ENCODE measurements at regions not wholly inside any gene's neighbourhood (a gene's known extent, or its start where the extent isn't known, plus 50 kb on each side); places are given as distances from the start of the nearest gene placed in this dataset.
"Not testable (repeated sequence)": the region's sequence is repeated elsewhere in the genome, so short reads cannot be mapped to it uniquely, and the experiment has no call there.

DNA sequence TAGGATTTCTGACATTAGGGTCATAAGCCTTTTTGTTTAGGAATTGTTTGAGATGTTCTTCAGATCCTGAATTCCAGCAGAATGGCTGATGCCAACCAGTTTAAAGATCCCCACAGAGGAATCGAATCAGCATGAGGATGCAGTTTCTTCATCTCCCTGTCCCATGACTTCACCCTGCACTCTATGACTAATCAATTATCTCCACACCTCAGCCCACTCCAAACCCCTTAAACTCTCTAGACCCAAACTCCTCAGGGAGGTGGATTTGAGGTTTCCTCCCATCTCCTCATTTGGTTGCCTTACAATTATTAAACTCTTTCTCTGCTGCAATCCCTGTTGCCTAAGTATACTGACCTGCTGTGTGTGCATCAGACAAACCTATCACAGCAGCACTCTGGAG lies 86.5 kb upstream of the CRY1 start:
- Histone ChIP-seq H3K36me3 (ENCODE audit: insufficient read depth, low read length) (no peaks in the 10 kb centered on the region), H3K4me1 (ENCODE audit: insufficient read depth, low read length) (no peaks in the 10 kb centered on the region), H3K9ac (ENCODE audit: low read length) (no peak overlapping the region), H3K27ac (ENCODE audit: low read depth, low read length) (no peak overlapping the region), H3K9me3 (ENCODE audit: low read length) (no peaks in the 10 kb centered on the region), H3K27me3 (ENCODE audit: control insufficient read depth in 1 of 2, insufficient read depth in 2 of 2, low read length in 2 of 2) (no peaks in the 10 kb centered on the region), H3K4me3 (ENCODE audit: low read depth in 1 of 2, low read length in 2 of 2) (no peak overlapping the region)

GRCh38 chr12:107180272-107180671 lies 86.9 kb upstream of the CRY1 start:
- Histone ChIP-seq H3K27ac (ENCODE audit: low read depth, low read length) (no peak overlapping the region), H3K4me1 (ENCODE audit: insufficient read depth, low read length) (no peaks in the 10 kb centered on the region), H3K9me3 (ENCODE audit: low read length) (no peaks in the 10 kb centered on the region), H3K27me3 (ENCODE audit: control insufficient read depth in 1 of 2, insufficient read depth in 2 of 2, low read length in 2 of 2) (no peaks in the 10 kb centered on the region), H3K36me3 (ENCODE audit: insufficient read depth, low read length) (no peaks in the 10 kb centered on the region), H3K9ac (ENCODE audit: low read length) (no peak overlapping the region), H3K4me3 (ENCODE audit: low read depth in 1 of 2, low read length in 2 of 2) (no peak overlapping the region)

DNA sequence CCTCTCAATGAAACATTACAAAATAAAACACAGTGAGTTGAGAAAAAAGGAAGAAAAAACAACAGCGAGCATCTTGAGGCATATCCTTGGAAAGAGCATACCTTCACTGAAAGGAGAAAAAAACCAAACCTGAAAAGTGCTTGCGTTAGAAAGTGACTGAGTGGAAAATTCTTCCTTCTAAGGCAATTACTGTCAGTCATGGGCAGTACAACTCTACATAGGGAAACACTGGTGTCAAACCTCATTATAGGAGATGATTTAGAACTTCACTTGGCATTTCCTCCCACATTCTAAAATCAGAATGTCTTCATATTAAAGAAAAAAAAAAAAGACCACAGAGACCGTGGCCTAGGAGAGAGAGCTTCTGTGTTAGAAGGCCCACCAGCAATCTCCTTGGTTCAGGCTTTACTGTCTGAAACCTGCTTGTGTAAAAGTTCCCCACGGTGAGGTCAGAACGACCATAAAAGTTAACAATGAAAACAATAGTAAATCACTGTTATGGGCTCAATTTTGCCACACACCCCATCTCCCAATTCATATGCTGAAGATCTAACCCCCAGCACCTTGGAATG lies 91.1 kb upstream of the CRY1 start:
- Histone ChIP-seq H3K4me3 (ENCODE audit: low read depth in 1 of 2, low read length in 2 of 2) (no peak overlapping the region), H3K27ac (ENCODE audit: low read depth, low read length) (no peak overlapping the region), H3K4me1 (ENCODE audit: insufficient read depth, low read length) (no peaks in the 10 kb centered on the region), H3K36me3 (ENCODE audit: insufficient read depth, low read length) (no peaks in the 10 kb centered on the region), H3K9me3 (ENCODE audit: low read length) (no peaks in the 10 kb centered on the region), H3K27me3 (ENCODE audit: control insufficient read depth in 1 of 2, insufficient read depth in 2 of 2, low read length in 2 of 2) (no peaks in the 10 kb centered on the region), H3K9ac (ENCODE audit: low read length) (no peak overlapping the region)

- Histone ChIP-seq H3K4me3 (ENCODE audit: low read depth in 1 of 2, low read length in 2 of 2) (no peak overlapping the region), H3K27me3 (ENCODE audit: control insufficient read depth in 1 of 2, insufficient read depth in 2 of 2, low read length in 2 of 2) (no peaks in the 10 kb centered on the region), H3K27ac (ENCODE audit: low read depth, low read length) (no peak overlapping the region), H3K9me3 (ENCODE audit: low read length) (no peaks in the 10 kb centered on the region), H3K4me1 (ENCODE audit: insufficient read depth, low read length) (no peaks in the 10 kb centered on the region), H3K9ac (ENCODE audit: low read length) (no peak overlapping the region), H3K36me3 (ENCODE audit: insufficient read depth, low read length) (no peaks in the 10 kb centered on the region)
Observed at GRCh38 chr12:107196681-107197080, 103.3 kb upstream of the CRY1 start.

DNA sequence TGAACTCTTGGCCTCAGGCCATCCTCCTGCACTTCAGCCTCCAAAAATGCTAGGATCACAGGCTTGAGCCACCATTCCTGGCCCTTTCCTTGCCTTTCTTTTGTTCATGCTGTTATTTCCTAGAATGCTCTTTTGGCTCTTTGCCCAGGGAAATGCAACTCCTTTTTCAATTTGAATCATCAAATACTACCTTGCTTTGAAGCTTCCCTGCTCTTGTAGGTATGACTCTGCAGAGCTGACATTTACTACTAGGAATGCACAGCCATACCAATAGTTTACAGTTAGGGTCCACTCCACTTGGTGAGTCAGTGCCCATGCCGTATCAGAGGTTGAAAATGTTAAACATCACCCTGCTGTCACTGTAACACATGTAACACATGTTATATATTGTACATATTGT lies 107.0 kb upstream of the CRY1 start:
- Histone ChIP-seq H3K9me3 (ENCODE audit: low read length) (no peaks in the 10 kb centered on the region), H3K27me3 (ENCODE audit: control insufficient read depth in 1 of 2, insufficient read depth in 2 of 2, low read length in 2 of 2) (no peaks in the 10 kb centered on the region), H3K27ac (ENCODE audit: low read depth, low read length) (no peak overlapping the region), H3K36me3 (ENCODE audit: insufficient read depth, low read length) (no peaks in the 10 kb centered on the region), H3K9ac (ENCODE audit: low read length) (no peak overlapping the region), H3K4me1 (ENCODE audit: insufficient read depth, low read length) (no peaks in the 10 kb centered on the region), H3K4me3 (ENCODE audit: low read depth in 1 of 2, low read length in 2 of 2) (no peak overlapping the region)

DNA sequence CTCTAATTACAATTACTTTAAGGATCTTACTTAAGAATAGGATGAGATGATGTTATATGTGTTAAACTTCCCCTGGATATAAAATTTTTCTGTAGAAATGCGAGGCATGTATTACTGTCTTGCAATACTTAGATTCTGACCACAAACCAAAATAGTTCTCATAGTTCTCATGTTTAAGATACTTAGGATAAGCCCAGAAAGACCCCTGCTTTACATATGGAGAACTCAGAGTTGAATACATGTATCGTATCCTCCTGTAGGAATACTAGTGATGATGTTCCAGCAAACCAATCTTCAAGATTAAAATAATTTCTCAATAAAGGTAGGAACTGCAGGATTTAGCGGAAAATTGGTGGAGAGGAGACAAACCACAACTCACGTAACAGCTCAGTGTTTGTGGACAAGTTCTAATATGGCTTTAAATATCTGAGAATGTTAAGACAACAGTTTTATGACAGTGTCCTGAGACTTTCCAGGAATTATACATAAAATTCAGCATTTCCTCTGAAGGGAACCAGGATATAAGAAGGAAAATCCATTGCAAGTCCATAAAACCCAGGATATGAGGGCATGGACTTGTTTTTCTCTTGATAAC lies 114.7 kb upstream of the CRY1 start:
- H3K36me3 ChIP-seq (ENCODE audit: insufficient read depth, low read length), result no peaks in the 10 kb centered on the region
- no peak overlapping the region for H3K27ac ChIP-seq (ENCODE audit: low read depth, low read length)
- no peaks in the 10 kb centered on the region for H3K9me3 ChIP-seq (ENCODE audit: low read length)
- no peak overlapping the region for H3K9ac ChIP-seq (ENCODE audit: low read length)
- no peaks in the 10 kb centered on the region for H3K27me3 ChIP-seq (ENCODE audit: control insufficient read depth in 1 of 2, insufficient read depth in 2 of 2, low read length in 2 of 2)
- no peaks in the 10 kb centered on the region for H3K4me1 ChIP-seq (ENCODE audit: insufficient read depth, low read length)
- H3K4me3 ChIP-seq (ENCODE audit: low read depth in 1 of 2, low read length in 2 of 2), result no peak overlapping the region

DNA sequence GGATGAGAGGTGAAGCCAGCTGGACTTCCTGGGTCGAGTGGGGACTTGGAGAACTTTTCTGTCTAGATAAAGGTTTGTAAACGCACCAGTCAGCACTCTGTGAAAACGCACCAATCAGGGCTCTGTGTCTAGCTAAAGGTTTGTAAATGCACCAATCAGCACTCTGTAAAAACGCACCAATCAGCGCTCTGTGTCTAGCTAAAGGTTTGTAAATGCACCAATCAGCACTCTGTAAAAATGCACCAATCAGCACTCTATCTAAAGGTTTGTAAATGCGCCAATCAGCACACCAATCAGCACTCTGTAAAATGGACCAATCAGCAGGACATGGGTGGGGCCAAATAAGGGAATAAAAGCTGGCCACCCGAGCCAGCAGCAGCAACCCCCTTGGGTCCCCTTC lies 116.4 kb upstream of the CRY1 start:
- H3K9ac ChIP-seq (ENCODE audit: low read length); H3K4me3 ChIP-seq (ENCODE audit: low read depth in 1 of 2, low read length in 2 of 2); H3K27me3 ChIP-seq (ENCODE audit: control insufficient read depth in 1 of 2, insufficient read depth in 2 of 2, low read length in 2 of 2); H3K27ac ChIP-seq (ENCODE audit: low read depth, low read length); H3K9me3 ChIP-seq (ENCODE audit: low read length); H3K4me1 ChIP-seq (ENCODE audit: insufficient read depth, low read length); H3K36me3 ChIP-seq (ENCODE audit: insufficient read depth, low read length): not testable (repeated sequence)

DNA sequence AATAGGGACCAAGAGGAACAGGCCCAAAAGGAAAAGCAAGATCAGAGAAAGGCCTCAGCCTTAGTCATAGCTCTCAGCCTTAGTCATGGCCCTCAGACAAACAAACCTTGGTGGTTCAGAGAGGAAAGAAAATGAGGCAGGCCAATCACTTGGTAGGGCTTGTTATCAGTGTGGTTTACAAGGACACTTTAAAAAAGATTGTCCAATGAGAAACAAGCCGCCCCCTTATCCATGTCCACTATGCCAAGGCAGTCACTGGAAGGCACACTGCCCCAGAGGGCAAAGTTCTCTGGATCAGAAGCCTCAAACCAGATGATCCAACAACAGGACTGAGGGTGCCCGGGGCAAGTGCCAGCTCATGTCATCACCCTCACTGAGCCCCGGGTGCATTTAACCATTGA lies 121.0 kb upstream of the CRY1 start:
- not testable (repeated sequence) for H3K36me3 ChIP-seq (ENCODE audit: insufficient read depth, low read length); H3K27ac ChIP-seq (ENCODE audit: low read depth, low read length); H3K4me1 ChIP-seq (ENCODE audit: insufficient read depth, low read length); H3K9ac ChIP-seq (ENCODE audit: low read length); H3K9me3 ChIP-seq (ENCODE audit: low read length); H3K27me3 ChIP-seq (ENCODE audit: control insufficient read depth in 1 of 2, insufficient read depth in 2 of 2, low read length in 2 of 2); H3K4me3 ChIP-seq (ENCODE audit: low read depth in 1 of 2, low read length in 2 of 2)

DNA sequence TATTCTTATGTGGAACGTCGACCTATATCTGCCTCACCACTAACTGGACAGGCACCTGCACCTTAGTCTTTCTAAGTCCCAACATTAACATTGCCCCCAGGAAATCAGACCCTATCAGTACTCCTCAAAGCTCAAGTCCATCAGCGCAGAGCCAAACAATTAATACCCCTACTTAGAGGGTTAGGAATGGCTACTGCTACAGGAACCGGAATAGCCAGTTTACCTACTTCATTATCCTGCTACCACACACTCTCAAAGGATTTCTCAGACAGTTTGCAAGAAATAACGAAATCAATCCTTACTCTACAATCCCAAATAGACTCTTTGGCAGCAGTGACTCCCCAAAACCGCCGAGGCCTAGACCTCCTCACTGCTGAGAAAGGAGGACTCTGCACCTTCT lies 123.1 kb upstream of the CRY1 start:
- not testable (repeated sequence) for H3K9me3 ChIP-seq (ENCODE audit: low read length); H3K4me3 ChIP-seq (ENCODE audit: low read depth in 1 of 2, low read length in 2 of 2); H3K27me3 ChIP-seq (ENCODE audit: control insufficient read depth in 1 of 2, insufficient read depth in 2 of 2, low read length in 2 of 2); H3K36me3 ChIP-seq (ENCODE audit: insufficient read depth, low read length); H3K27ac ChIP-seq (ENCODE audit: low read depth, low read length); H3K9ac ChIP-seq (ENCODE audit: low read length); H3K4me1 ChIP-seq (ENCODE audit: insufficient read depth, low read length)

DNA sequence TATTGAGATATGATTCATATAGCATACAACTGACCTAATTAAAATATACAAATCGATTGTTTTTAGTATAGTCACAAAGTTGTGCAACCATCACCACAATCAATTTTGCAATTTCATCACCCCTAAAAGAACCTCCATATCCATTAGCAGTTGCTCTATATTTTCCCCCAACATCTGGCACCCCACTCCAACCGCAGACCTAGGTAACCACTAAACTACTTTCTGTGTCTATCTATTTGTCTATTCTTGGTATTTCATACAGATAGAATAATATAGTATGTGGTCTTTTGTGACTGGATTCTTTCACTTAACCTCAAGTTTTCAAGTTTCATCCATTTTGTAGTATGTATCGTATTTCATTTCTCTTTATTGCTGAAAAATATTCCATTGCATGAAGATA lies 126.0 kb upstream of the CRY1 start:
- Histone ChIP-seq H3K4me1 (ENCODE audit: insufficient read depth, low read length) (no peaks in the 10 kb centered on the region), H3K9ac (ENCODE audit: low read length) (no peak overlapping the region), H3K36me3 (ENCODE audit: insufficient read depth, low read length) (no peaks in the 10 kb centered on the region), H3K9me3 (ENCODE audit: low read length) (no peaks in the 10 kb centered on the region), H3K27me3 (ENCODE audit: control insufficient read depth in 1 of 2, insufficient read depth in 2 of 2, low read length in 2 of 2) (peaks cover 0 to 4% of the 10 kb centered on the region in 2 donors), H3K4me3 (ENCODE audit: low read depth in 1 of 2, low read length in 2 of 2) (no peak overlapping the region), H3K27ac (ENCODE audit: low read depth, low read length) (no peak overlapping the region)

DNA sequence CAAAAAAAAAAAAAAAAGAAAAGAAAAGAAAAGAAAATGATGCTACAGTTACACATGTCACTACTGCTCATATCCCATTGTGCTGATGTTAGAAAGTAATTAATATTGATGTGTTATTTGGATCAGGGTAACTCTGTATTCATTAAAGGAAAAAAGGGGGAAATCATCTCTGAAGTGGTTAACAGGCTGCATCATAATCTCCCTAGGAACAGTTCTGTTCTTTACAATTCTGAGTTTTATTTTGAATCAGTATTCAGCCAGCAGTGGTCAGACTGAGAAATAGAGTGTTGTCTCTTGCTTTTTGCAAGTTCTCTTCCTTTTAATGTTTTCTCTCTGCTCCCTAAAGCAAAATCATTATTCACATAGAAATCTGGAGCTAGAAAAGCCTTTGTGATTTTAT lies 128.6 kb upstream of the CRY1 start:
- H3K4me1 ChIP-seq (ENCODE audit: insufficient read depth, low read length), result no peaks in the 10 kb centered on the region
- H3K36me3 ChIP-seq (ENCODE audit: insufficient read depth, low read length), result no peaks in the 10 kb centered on the region
- H3K9me3 ChIP-seq (ENCODE audit: low read length), result no peaks in the 10 kb centered on the region
- peaks cover 0 to 4% of the 10 kb centered on the region in 2 donors for H3K27me3 ChIP-seq (ENCODE audit: control insufficient read depth in 1 of 2, insufficient read depth in 2 of 2, low read length in 2 of 2)
- H3K9ac ChIP-seq (ENCODE audit: low read length), result no peak overlapping the region
- no peak overlapping the region for H3K4me3 ChIP-seq (ENCODE audit: low read depth in 1 of 2, low read length in 2 of 2)
- H3K27ac ChIP-seq (ENCODE audit: low read depth, low read length), result no peak overlapping the region

- Histone ChIP-seq H3K9me3 (ENCODE audit: low read length) (no peaks in the 10 kb centered on the region), H3K9ac (ENCODE audit: low read length) (no peak overlapping the region), H3K4me1 (ENCODE audit: insufficient read depth, low read length) (no peaks in the 10 kb centered on the region), H3K27ac (ENCODE audit: low read depth, low read length) (no peak overlapping the region), H3K27me3 (ENCODE audit: control insufficient read depth in 1 of 2, insufficient read depth in 2 of 2, low read length in 2 of 2) (peaks cover 0 to 4% of the 10 kb centered on the region in 2 donors), H3K4me3 (ENCODE audit: low read depth in 1 of 2, low read length in 2 of 2) (no peak overlapping the region), H3K36me3 (ENCODE audit: insufficient read depth, low read length) (no peaks in the 10 kb centered on the region)
Observed at GRCh38 chr12:107223821-107224220, 130.5 kb upstream of the CRY1 start.
